ENCODE measurements at regions not wholly inside any gene's neighbourhood (a gene's known extent, or its start where the extent isn't known, plus 50 kb on each side); places are given as distances from the start of the nearest gene placed in this dataset.

- TF ChIP-seq POLR2A (IDR thresholded peaks at IDR 0.05): no peak
- TF ChIP-seq, protein P1, sequence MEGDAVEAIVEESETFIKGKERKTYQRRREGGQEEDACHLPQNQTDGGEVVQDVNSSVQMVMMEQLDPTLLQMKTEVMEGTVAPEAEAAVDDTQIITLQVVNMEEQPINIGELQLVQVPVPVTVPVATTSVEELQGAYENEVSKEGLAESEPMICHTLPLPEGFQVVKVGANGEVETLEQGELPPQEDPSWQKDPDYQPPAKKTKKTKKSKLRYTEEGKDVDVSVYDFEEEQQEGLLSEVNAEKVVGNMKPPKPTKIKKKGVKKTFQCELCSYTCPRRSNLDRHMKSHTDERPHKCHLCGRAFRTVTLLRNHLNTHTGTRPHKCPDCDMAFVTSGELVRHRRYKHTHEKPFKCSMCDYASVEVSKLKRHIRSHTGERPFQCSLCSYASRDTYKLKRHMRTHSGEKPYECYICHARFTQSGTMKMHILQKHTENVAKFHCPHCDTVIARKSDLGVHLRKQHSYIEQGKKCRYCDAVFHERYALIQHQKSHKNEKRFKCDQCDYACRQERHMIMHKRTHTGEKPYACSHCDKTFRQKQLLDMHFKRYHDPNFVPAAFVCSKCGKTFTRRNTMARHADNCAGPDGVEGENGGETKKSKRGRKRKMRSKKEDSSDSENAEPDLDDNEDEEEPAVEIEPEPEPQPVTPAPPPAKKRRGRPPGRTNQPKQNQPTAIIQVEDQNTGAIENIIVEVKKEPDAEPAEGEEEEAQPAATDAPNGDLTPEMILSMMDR (IDR thresholded peaks at IDR 0.05): no peak
Measured at GRCh38 chr2:592737-593136, 84.5 kb downstream of the TMEM18 start.

Measured in vagina (tissue), 2 donors.